Kidney (tissue), 13 donors: ENCODE measurements at regions not wholly inside any gene's neighbourhood (a gene's known extent, or its start where the extent isn't known, plus 50 kb on each side); places are given as distances from the start of the nearest gene placed in this dataset.

ENCODE experiments used
- DNase-seq, 5 donors: peaks; one replicate each; pipeline ENCODE4 v3.0.0-alpha.2; 2013 to 2020
- FAIRE-seq: peaks from 2 replicates; lab custom pipeline; 2012; peaks lifted over from hg19 to GRCh38; lab: Jason Lieb, UNC
- H3K27ac ChIP-seq, 2 donors: one replicate each; pipeline ENCODE4 v1.7.0; 2013; ENCODE audit warnings: low read depth in 2 of 2, low read length in 2 of 2, inconsistent platforms in 1 of 2
- H3K27me3 ChIP-seq: one replicate; pipeline ENCODE4 v1.7.1; 2013; ENCODE audit warnings: low read length, inconsistent platforms; ENCODE audit not compliant: control insufficient read depth, insufficient read depth
- H3K36me3 ChIP-seq, 3 donors: one replicate each; pipeline versions ENCODE4 v1.7.0 to v1.7.1; 2013; ENCODE audit warnings: low read length in 3 of 3, control low read depth in 1 of 3, inconsistent platforms in 1 of 3; ENCODE audit not compliant: insufficient read depth in 3 of 3, control insufficient read depth in 2 of 3
- H3K4me1 ChIP-seq, 3 donors: one replicate each; pipeline versions ENCODE4 v1.7.0 to v1.7.1; 2013; ENCODE audit warnings: low read length in 3 of 3, inconsistent platforms in 1 of 3, low read depth in 1 of 3; ENCODE audit not compliant: control insufficient read depth in 2 of 3, insufficient read depth in 2 of 3
- H3K4me3 ChIP-seq, 3 donors: one replicate each; pipeline versions ENCODE4 v1.7.0 to v1.8.1; 2013; ENCODE audit warnings: low read length in 3 of 3, control low read depth in 1 of 3, inconsistent platforms in 1 of 3
- H3K9ac ChIP-seq, 3 donors: one replicate each; pipeline versions ENCODE4 v1.7.0 to v1.7.1; 2013; ENCODE audit warnings: low read length in 3 of 3, control low read depth in 1 of 3, inconsistent platforms in 1 of 3
- H3K9me3 ChIP-seq, 3 donors: one replicate each; pipeline versions ENCODE4 v1.7.0 to v1.7.1; 2013; ENCODE audit warnings: low read length in 3 of 3, control low read depth in 1 of 3, inconsistent platforms in 1 of 3; ENCODE audit not compliant: control insufficient read depth in 2 of 3, insufficient read depth in 1 of 3
- CTCF ChIP-seq: IDR thresholded peaks from 3 replicates; pipeline ENCODE4 v1.5.1; 2012; ENCODE audit warnings: mild to moderate bottlenecking, moderate library complexity, borderline replicate concordance; ENCODE audit not compliant: insufficient read depth; ENCODE audit errors: extremely low read depth
- intact Hi-C: fragments of 100-400 bp; cut with DNase I; formaldehyde crosslinking; loops from one replicate; pipeline ENCODE4 v1.11.1; 2022
- donor health status: control.
- donor health status: control.
- donor health status: control.
- donor health status: control.
- donor health status: control.
- donor health status: DM: yes; HTN: yes; CAD: no.
- donor health status: Normal renal cell carcinoma (clear cell type).

GRCh38 chr20:10125757-10126156, 91.0 kb downstream of the ANKEF1 start:
- Histone ChIP-seq H3K27me3 (no peaks in the 10 kb centered on the region), H3K4me1 (no peaks in the 10 kb centered on the region), H3K9me3 (no peaks in the 10 kb centered on the region), H3K4me3 (no peak overlapping the region), H3K9ac (no peak overlapping the region), H3K27ac (no peak overlapping the region), H3K36me3 (no peaks in the 10 kb centered on the region)
- intact Hi-C loops: no loop called here
- no peak for DNase-seq
- no peak for TF ChIP-seq CTCF
- FAIRE-seq: no peak

- DNase-seq (no peak), FAIRE-seq (no peak)
- intact Hi-C loops: no loop called here
- TF ChIP-seq CTCF: no peak
- H3K27ac ChIP-seq: no peak overlapping the region
- H3K9ac ChIP-seq: no peak overlapping the region
- no peaks in the 10 kb centered on the region for H3K36me3 ChIP-seq
- H3K27me3 ChIP-seq: no peaks in the 10 kb centered on the region
- no peak overlapping the region for H3K4me3 ChIP-seq
- no peaks in the 10 kb centered on the region for H3K9me3 ChIP-seq
- no peaks in the 10 kb centered on the region for H3K4me1 ChIP-seq
Measured at GRCh38 chr20:10129749-10130148, 88.9 kb upstream of the SNAP25 start.

DNA sequence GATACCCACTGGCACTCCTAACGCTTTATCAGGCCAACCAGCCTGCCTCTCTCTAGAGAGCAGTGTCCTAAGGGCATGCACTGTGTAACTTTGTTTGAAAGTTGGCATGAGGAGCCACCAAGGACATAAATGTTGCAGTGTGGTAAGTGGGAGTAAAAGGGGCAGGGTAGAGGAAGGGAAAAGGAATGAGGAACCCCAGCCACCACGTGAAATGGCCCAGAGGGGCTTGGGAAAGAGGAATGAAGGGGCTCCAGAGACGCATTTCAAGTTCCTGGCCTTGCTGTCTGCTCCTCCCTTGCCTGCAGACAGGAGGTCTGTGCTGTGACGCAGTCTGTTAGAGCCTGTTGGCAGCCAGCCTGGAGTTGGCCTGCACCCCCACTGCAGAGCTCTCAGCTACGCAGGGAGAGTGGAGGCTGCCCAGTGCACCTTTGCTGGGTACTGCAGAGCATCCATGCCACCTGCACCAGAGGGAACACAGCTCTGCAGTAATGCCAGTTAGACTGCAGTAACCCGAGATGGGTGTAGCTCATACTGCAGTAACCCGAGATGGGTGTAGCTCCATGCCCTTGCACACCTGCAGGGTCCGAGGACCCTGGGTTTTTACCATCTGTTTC, 86.8 kb upstream of the SNAP25 start:
- no peaks in the 10 kb centered on the region for H3K4me1 ChIP-seq
- FAIRE-seq (no peak), DNase-seq (peak; percentile 36 to 75 (median 53))
- no peak overlapping the region for H3K27ac ChIP-seq
- H3K27me3 ChIP-seq: no peaks in the 10 kb centered on the region
- intact Hi-C loops: no loop called here
- no peaks in the 10 kb centered on the region for H3K36me3 ChIP-seq
- no peak overlapping the region for H3K4me3 ChIP-seq
- no peak overlapping the region for H3K9ac ChIP-seq
- no peaks in the 10 kb centered on the region for H3K9me3 ChIP-seq
- no peak for TF ChIP-seq CTCF

GRCh38 chr20:10132387-10132786, 86.2 kb upstream of the SNAP25 start:
- Histone ChIP-seq H3K4me3 (no peak overlapping the region), H3K9ac (no peak overlapping the region), H3K9me3 (no peaks in the 10 kb centered on the region), H3K27me3 (no peaks in the 10 kb centered on the region), H3K36me3 (no peaks in the 10 kb centered on the region), H3K27ac (no peak overlapping the region), H3K4me1 (no peaks in the 10 kb centered on the region)
- FAIRE-seq (no peak), DNase-seq (peak in 3 of 5 donors; percentile 26 to 40 (median 28))
- intact Hi-C loops: no loop called here
- TF ChIP-seq CTCF: no peak
